ENCODE measurements at regions not wholly inside any gene's neighbourhood (a gene's known extent, or its start where the extent isn't known, plus 50 kb on each side); places are given as distances from the start of the nearest gene placed in this dataset.
A peak's percentile ranks its signal among the peaks of the same experiment; 100 is the strongest.

GRCh38 chr17:73710095-73710592 is 65.9 kb upstream of the SDK2 start:
- Histone ChIP-seq H3K9me2 (ENCODE audit: low read depth, low read length) (no peaks in the 10 kb centered on the region), H3K79me2 (ENCODE audit: insufficient read depth, low read length) (no peaks in the 10 kb centered on the region), H2AFZ (ENCODE audit: low read length) (no peak overlapping the region), H3K27ac (ENCODE audit: low read depth, low read length, poor library complexity, severe bottlenecking) (no peak overlapping the region), H3K4me3 (ENCODE audit: low read depth, low read length, poor library complexity, severe bottlenecking) (no peak overlapping the region), H3F3A (ENCODE audit: insufficient read depth, low read length) (no peaks in the 10 kb centered on the region), H3K27me3 (ENCODE audit: insufficient read depth, low read length) (no peaks in the 10 kb centered on the region), H3K36me3 (ENCODE audit: insufficient read depth, low read length) (no peaks in the 10 kb centered on the region), H3K4me1 (ENCODE audit: insufficient read depth, low read length, severe bottlenecking) (peaks cover 10% of the 10 kb centered on the region), H3K9me3 (ENCODE audit: low read length) (no peaks in the 10 kb centered on the region), H3K4me2 (ENCODE audit: low read length) (no peak overlapping the region), H3K9ac (ENCODE audit: low read length) (no peak overlapping the region), H4K20me1 (ENCODE audit: insufficient read depth, low read length) (no peaks in the 10 kb centered on the region)
- TF ChIP-seq CTCF (IDR thresholded peaks at IDR 0.05; ENCODE audit: low read length): peak; percentile 86
- no peak for TF ChIP-seq EZH2 (IDR thresholded peaks at IDR 0.05; ENCODE audit: borderline replicate concordance, low read length)

GRCh38 chr17:73711184-73711583 is 66.9 kb upstream of the SDK2 start:
- no peak overlapping the region for H2AFZ ChIP-seq (ENCODE audit: low read length)
- H3K9me3 ChIP-seq (ENCODE audit: low read length): no peaks in the 10 kb centered on the region
- no peaks in the 10 kb centered on the region for H3K36me3 ChIP-seq (ENCODE audit: insufficient read depth, low read length)
- TF ChIP-seq CTCF (IDR thresholded peaks at IDR 0.05; ENCODE audit: low read length): no peak
- TF ChIP-seq EZH2 (IDR thresholded peaks at IDR 0.05; ENCODE audit: borderline replicate concordance, low read length): no peak
- H3K9ac ChIP-seq (ENCODE audit: low read length): no peak overlapping the region
- H3K79me2 ChIP-seq (ENCODE audit: insufficient read depth, low read length): no peaks in the 10 kb centered on the region
- H3K27ac ChIP-seq (ENCODE audit: low read depth, low read length, poor library complexity, severe bottlenecking): no peak overlapping the region
- no peaks in the 10 kb centered on the region for H3F3A ChIP-seq (ENCODE audit: insufficient read depth, low read length)
- H3K27me3 ChIP-seq (ENCODE audit: insufficient read depth, low read length): no peaks in the 10 kb centered on the region
- no peaks in the 10 kb centered on the region for H4K20me1 ChIP-seq (ENCODE audit: insufficient read depth, low read length)
- H3K4me3 ChIP-seq (ENCODE audit: low read depth, low read length, poor library complexity, severe bottlenecking): no peak overlapping the region
- H3K4me2 ChIP-seq (ENCODE audit: low read length): no peak overlapping the region
- peaks cover 10% of the 10 kb centered on the region for H3K4me1 ChIP-seq (ENCODE audit: insufficient read depth, low read length, severe bottlenecking)
- no peaks in the 10 kb centered on the region for H3K9me2 ChIP-seq (ENCODE audit: low read depth, low read length)

GRCh38 chr17:73711916-73712315 is 67.7 kb upstream of the SDK2 start:
- Histone ChIP-seq H3F3A (ENCODE audit: insufficient read depth, low read length) (no peaks in the 10 kb centered on the region), H3K9me2 (ENCODE audit: low read depth, low read length) (no peaks in the 10 kb centered on the region), H3K36me3 (ENCODE audit: insufficient read depth, low read length) (no peaks in the 10 kb centered on the region), H3K79me2 (ENCODE audit: insufficient read depth, low read length) (no peaks in the 10 kb centered on the region), H4K20me1 (ENCODE audit: insufficient read depth, low read length) (no peaks in the 10 kb centered on the region), H3K4me1 (ENCODE audit: insufficient read depth, low read length, severe bottlenecking) (peaks cover 10% of the 10 kb centered on the region), H3K9ac (ENCODE audit: low read length) (no peak overlapping the region), H3K4me3 (ENCODE audit: low read depth, low read length, poor library complexity, severe bottlenecking) (no peak overlapping the region), H3K27me3 (ENCODE audit: insufficient read depth, low read length) (no peaks in the 10 kb centered on the region), H3K27ac (ENCODE audit: low read depth, low read length, poor library complexity, severe bottlenecking) (no peak overlapping the region), H3K4me2 (ENCODE audit: low read length) (no peak overlapping the region), H2AFZ (ENCODE audit: low read length) (no peak overlapping the region), H3K9me3 (ENCODE audit: low read length) (no peaks in the 10 kb centered on the region)
- TF ChIP-seq EZH2 (IDR thresholded peaks at IDR 0.05; ENCODE audit: borderline replicate concordance, low read length) (no peak), CTCF (IDR thresholded peaks at IDR 0.05; ENCODE audit: low read length) (no peak)

Data from OCI-LY1 (cell line).